Ascending aorta (tissue), 2 donors: ENCODE measurements at regions not wholly inside any gene's neighbourhood (a gene's known extent, or its start where the extent isn't known, plus 50 kb on each side); places are given as distances from the start of the nearest gene placed in this dataset.

Experiments
- DNase-seq, 2 donors: peaks; one replicate each; pipeline ENCODE4 v3.0.0-alpha.2; 2019; ENCODE audit warnings: low spot score in 2 of 2
- H3K27ac ChIP-seq, 2 donors: fragments of 200-600 bp; sonication (generic); one replicate each; pipeline ENCODE4 v1.5.1; 2016 to 2017; ENCODE audit warnings: mild to moderate bottlenecking in 1 of 2
- H3K27me3 ChIP-seq: fragments of 200-600 bp; sonication (generic); one replicate; pipeline ENCODE4 v1.5.1; 2017
- H3K36me3 ChIP-seq, 2 donors: fragments of 200-600 bp; sonication (generic); one replicate each; pipeline ENCODE4 v1.5.1; 2016
- H3K4me1 ChIP-seq, 2 donors: fragments of 200-600 bp; sonication (generic); one replicate each; pipeline ENCODE4 v1.5.1; 2016 to 2017; ENCODE audit warnings: mild to moderate bottlenecking in 1 of 2
- H3K4me3 ChIP-seq, 2 donors: fragments of 200-600 bp; sonication (generic); one replicate each; pipeline ENCODE4 v1.5.1; 2016 to 2017; ENCODE audit warnings: mild to moderate bottlenecking in 1 of 2
- H3K9me3 ChIP-seq, 2 donors: fragments of 200-600 bp; sonication (generic); one replicate each; pipeline ENCODE4 v1.5.1; 2016
- intact Hi-C: fragments of 100-400 bp; cut with DNase I; formaldehyde crosslinking; loops from one replicate; pipeline ENCODE4 v1.15.1; 2023
- TF ChIP-seq, protein P1 (sequence below), 3 experiments: fragments of 200-600 bp in 2 of 3; fragments of 450-650 bp in 1 of 3; sonication (generic) in 2 of 3; IDR thresholded peaks; one replicate each; pipeline ENCODE4 v1.5.1; 2016 to 2019; ENCODE audit warnings: antibody characterized with exemption in 3 of 3, mild to moderate bottlenecking in 1 of 3, moderate library complexity in 1 of 3

- intact Hi-C loops, result no loop called here
- no peaks in the 10 kb centered on the region for H3K9me3 ChIP-seq
- no peak for DNase-seq
- TF ChIP-seq, protein P1, sequence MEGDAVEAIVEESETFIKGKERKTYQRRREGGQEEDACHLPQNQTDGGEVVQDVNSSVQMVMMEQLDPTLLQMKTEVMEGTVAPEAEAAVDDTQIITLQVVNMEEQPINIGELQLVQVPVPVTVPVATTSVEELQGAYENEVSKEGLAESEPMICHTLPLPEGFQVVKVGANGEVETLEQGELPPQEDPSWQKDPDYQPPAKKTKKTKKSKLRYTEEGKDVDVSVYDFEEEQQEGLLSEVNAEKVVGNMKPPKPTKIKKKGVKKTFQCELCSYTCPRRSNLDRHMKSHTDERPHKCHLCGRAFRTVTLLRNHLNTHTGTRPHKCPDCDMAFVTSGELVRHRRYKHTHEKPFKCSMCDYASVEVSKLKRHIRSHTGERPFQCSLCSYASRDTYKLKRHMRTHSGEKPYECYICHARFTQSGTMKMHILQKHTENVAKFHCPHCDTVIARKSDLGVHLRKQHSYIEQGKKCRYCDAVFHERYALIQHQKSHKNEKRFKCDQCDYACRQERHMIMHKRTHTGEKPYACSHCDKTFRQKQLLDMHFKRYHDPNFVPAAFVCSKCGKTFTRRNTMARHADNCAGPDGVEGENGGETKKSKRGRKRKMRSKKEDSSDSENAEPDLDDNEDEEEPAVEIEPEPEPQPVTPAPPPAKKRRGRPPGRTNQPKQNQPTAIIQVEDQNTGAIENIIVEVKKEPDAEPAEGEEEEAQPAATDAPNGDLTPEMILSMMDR (IDR thresholded peaks at IDR 0.05), result no peak
- no peak overlapping the region for H3K4me3 ChIP-seq
- H3K4me1 ChIP-seq, result no peaks in the 10 kb centered on the region
- no peaks in the 10 kb centered on the region for H3K27me3 ChIP-seq
- no peaks in the 10 kb centered on the region for H3K36me3 ChIP-seq
- no peak overlapping the region for H3K27ac ChIP-seq
These were observed 617.5 kb upstream of the SGCG start for GRCh38 chr13:22563272-22563671.

GRCh38 chr13:22569811-22570210, 611.0 kb upstream of the SGCG start:
- Histone ChIP-seq H3K4me3 (no peak overlapping the region), H3K36me3 (no peaks in the 10 kb centered on the region), H3K4me1 (no peaks in the 10 kb centered on the region), H3K9me3 (no peaks in the 10 kb centered on the region), H3K27me3 (no peaks in the 10 kb centered on the region), H3K27ac (no peak overlapping the region)
- TF ChIP-seq, protein P1 (IDR thresholded peaks at IDR 0.05), result no peak
- intact Hi-C loops, result no loop called here
- no peak for DNase-seq

GRCh38 chr13:22589880-22590279, 590.9 kb upstream of the SGCG start:
- Histone ChIP-seq H3K9me3 (no peaks in the 10 kb centered on the region), H3K36me3 (no peaks in the 10 kb centered on the region), H3K27me3 (no peaks in the 10 kb centered on the region), H3K4me1 (no peaks in the 10 kb centered on the region), H3K27ac (no peak overlapping the region), H3K4me3 (no peak overlapping the region)
- TF ChIP-seq, protein P1 (IDR thresholded peaks at IDR 0.05), result no peak
- DNase-seq, result no peak
- intact Hi-C loops, result no loop called here

- Histone ChIP-seq H3K4me1 (peaks cover 2 to 3% of the 10 kb centered on the region in 2 donors), H3K4me3 (no peak overlapping the region), H3K9me3 (no peaks in the 10 kb centered on the region), H3K27me3 (no peaks in the 10 kb centered on the region), H3K27ac (no peak overlapping the region), H3K36me3 (no peaks in the 10 kb centered on the region)
- TF ChIP-seq, protein P1 (IDR thresholded peaks at IDR 0.05), result no peak
- DNase-seq, result no peak
- intact Hi-C loops, result no loop called here
These were observed 588.3 kb upstream of the SGCG start for GRCh38 chr13:22592515-22592914.

DNA sequence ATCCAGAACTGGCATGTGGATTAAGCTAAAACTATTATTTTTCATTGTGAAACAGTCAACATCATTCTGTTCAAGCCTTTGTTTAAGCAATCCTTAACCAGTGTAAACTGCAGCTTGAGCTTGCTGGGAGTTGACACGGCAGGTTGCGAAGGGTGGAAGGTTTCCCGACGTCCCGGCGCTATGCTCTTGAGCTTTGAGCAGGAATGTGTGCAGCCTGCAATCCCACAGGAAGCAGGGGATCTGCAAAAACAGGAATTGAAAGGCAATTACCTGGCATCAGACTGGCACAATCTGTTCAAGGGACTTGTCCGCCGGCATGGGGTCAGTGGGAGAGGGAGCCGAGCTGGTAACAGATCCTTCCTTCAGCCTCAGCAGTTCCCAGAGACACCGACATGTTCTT, 586.7 kb upstream of the SGCG start:
- H3K27me3 ChIP-seq, result no peaks in the 10 kb centered on the region
- H3K9me3 ChIP-seq, result no peaks in the 10 kb centered on the region
- no peak overlapping the region for H3K27ac ChIP-seq
- no peaks in the 10 kb centered on the region for H3K36me3 ChIP-seq
- TF ChIP-seq, protein P1 (IDR thresholded peaks at IDR 0.05), result no peak
- intact Hi-C loops, result no loop called here
- peaks cover 2 to 3% of the 10 kb centered on the region in 2 donors for H3K4me1 ChIP-seq
- H3K4me3 ChIP-seq, result no peak overlapping the region
- DNase-seq, result no peak

GRCh38 chr13:22596171-22596863, 584.5 kb upstream of the SGCG start:
- Histone ChIP-seq H3K27me3 (no peaks in the 10 kb centered on the region), H3K36me3 (no peaks in the 10 kb centered on the region), H3K27ac (no peak overlapping the region), H3K4me1 (peaks cover 2 to 3% of the 10 kb centered on the region in 2 donors), H3K9me3 (no peaks in the 10 kb centered on the region), H3K4me3 (no peak overlapping the region)
- intact Hi-C loops, result no loop called here
- DNase-seq, result no peak
- TF ChIP-seq, protein P1 (IDR thresholded peaks at IDR 0.05), result no peak
